AG09309 (cell line): ENCODE measurements at regions not wholly inside any gene's neighbourhood (a gene's known extent, or its start where the extent isn't known, plus 50 kb on each side); places are given as distances from the start of the nearest gene placed in this dataset.

ENCODE experiments used
- DNase-seq: peaks from one replicate; pipeline ENCODE4 v3.0.0-alpha.2; 2010; ENCODE audit warnings: low read depth
- H3K4me3 ChIP-seq: 2 replicates; pipeline ENCODE4 v1.5.1; 2011; ENCODE audit warnings: mild to moderate bottlenecking, low read depth, low read length, moderate library complexity; ENCODE audit not compliant: control insufficient read depth
- TF ChIP-seq, protein P1 (sequence below): IDR thresholded peaks from 2 replicates; pipeline ENCODE4 v1.5.1; 2011; ENCODE audit warnings: mild to moderate bottlenecking, low read depth, low read length, inconsistent platforms; ENCODE audit not compliant: insufficient read depth, control insufficient read depth; ENCODE audit errors: missing control alignments

DNA sequence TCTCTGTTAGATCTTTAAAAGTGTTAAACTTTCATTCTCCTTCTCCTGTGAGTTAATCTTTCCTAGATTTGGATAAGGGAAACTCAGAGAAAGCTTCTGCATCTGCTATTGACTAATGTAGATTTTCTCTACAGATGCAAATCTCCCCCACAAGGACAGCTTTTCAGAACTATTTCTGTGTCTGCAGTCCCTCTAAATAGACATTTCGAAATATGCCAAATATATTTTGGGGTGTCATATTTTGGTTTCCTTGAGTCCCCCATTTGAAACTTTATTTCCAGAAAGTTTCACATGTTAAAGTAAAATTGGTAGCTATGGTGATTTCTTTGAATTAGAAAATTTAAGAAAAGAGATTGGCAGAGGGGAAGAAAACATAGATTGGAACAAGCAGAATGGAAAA is 852.3 kb upstream of the ALCAM start:
- TF ChIP-seq, protein P1, sequence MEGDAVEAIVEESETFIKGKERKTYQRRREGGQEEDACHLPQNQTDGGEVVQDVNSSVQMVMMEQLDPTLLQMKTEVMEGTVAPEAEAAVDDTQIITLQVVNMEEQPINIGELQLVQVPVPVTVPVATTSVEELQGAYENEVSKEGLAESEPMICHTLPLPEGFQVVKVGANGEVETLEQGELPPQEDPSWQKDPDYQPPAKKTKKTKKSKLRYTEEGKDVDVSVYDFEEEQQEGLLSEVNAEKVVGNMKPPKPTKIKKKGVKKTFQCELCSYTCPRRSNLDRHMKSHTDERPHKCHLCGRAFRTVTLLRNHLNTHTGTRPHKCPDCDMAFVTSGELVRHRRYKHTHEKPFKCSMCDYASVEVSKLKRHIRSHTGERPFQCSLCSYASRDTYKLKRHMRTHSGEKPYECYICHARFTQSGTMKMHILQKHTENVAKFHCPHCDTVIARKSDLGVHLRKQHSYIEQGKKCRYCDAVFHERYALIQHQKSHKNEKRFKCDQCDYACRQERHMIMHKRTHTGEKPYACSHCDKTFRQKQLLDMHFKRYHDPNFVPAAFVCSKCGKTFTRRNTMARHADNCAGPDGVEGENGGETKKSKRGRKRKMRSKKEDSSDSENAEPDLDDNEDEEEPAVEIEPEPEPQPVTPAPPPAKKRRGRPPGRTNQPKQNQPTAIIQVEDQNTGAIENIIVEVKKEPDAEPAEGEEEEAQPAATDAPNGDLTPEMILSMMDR, result no peak
- DNase-seq, result no peak
- H3K4me3 ChIP-seq, result no peak overlapping the region

DNA sequence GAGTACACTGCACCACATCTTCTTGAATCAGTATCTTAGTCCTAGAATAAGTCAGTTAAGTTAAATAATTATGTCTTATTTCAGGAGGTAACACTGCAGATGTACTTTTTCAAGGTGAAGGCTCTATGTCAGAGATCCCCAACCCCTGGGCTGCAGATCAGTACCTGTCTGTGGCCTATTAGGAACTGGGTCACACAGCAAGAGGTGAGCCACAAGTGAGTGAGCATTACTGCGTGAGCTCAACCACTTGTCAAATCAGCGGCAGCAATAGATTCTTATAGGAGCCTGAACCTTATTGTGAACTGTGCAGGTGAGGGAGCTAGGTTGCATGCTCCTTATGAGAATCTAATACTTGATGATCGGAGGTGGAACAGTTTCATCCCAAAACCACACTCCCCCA is 851.9 kb upstream of the ALCAM start:
- H3K4me3 ChIP-seq, result no peak overlapping the region
- TF ChIP-seq, protein P1, result no peak
- no peak for DNase-seq

DNA sequence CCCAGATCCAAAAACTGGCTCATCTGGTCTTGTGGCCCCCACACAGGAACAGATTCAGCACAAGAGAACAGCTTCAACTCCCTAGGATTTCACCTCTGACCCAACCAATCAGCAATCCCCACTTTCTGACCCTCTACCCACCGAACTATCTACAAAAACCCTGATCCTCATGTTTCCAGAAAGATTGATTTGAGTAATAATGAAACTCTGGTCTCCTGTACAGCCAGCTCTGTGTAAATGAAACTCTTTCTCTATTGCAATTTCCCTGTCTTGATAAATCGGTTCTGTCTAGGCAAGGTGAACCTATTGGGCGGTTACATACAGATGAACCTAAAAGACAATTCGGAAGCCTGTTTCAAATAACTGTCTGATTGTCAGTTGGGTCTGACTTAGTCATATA is 847.6 kb upstream of the ALCAM start:
- no peak overlapping the region for H3K4me3 ChIP-seq

DNA sequence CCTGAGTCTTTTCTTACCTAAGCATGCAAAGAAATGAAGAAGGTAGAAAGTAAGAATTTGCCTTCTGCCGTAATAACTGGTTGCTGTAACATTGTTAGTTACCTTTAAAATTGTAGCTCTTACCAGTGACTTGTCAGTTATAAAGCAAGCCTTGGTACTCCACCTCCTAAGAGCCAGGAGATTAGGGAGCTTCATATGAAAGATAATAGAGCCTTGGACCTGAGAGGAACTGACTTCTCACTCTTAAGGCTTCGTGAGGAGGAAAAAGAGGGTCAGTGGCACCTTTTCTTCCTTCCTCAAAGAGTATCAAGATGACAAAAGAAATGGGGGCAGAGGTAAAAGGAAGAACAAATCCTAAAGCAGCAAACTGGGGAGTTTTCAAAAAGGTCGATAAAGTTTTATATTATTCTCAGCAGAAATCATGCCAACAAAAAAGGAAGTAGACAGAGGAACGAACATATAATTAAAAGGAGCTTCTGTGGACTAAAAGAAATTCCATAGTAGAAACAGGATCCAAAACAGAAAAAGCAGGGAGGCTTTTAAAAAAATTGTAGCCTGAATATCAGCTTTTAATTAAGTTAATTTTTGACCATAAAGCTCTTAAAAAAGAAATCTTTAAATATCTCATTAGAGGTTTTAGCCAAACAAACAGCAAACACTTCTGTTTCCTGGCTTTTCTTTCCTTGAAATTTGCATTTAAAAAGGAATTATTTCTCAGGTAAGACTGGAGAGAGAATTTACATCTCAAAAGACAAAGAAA is 847.1 kb upstream of the ALCAM start:
- H3K4me3 ChIP-seq, result no peak overlapping the region
- DNase-seq, result no peak
- TF ChIP-seq, protein P1, result no peak

More for the DNA sequence above, 847.6 kb upstream of the ALCAM start:
- no peak for DNase-seq
- TF ChIP-seq, protein P1, result no peak

DNA sequence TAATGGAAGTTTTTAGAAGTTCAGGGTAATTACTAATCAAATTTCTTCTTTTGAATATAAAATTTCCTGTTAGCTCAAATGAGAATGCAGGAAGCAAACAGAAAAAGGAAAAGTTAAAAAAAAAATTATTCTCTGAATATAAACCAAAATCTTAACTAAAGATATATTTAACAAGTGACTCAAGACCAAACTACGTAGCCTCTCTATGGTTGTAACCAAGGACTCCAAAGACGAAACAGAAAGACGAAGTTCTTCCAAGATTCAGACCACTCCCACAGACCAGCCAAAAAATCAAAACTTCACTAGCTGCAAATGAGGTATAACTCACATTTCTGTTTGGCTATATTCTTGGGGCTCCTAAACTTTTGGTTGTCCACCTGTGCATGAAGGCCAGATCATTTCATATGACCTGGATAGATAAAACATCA is 846.5 kb upstream of the ALCAM start:
- TF ChIP-seq, protein P1, result no peak
- no peak overlapping the region for H3K4me3 ChIP-seq

DNA sequence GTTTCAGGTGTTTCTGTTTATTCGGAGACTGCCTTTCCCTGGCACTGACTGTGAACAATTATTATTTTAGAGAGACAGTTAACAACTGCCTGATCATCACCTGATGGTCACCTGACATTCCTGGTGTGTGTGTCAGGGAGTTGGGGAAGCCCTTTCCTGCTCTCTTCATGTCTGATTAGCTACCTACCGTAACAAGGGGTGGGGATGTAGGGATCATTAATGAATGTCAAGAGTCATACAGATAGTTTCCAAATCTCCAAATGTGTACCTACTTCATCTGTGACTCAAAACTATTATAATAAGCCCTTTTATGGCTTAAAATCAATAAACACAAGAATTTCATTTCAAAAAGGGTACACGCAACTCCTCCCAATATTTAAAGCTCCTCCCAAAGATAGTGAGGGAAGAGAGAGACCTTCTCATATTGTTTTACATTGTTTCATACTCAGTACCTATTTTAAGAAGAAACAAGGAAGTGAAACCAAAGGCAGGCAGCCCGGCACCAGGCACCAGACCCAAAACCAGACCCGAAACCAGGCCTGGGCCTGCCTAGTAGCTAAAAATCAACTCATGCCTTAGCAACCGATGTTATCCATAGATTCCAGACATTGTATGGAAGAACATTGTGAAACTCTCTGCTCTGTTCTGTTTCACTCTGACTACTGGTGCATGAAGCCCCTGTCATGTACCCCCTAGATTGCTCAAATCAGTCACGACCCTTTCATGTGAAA is 844.9 kb upstream of the ALCAM start:
- no peak overlapping the region for H3K4me3 ChIP-seq
- DNase-seq, result no peak
- TF ChIP-seq, protein P1, result no peak

More for the DNA sequence above, 846.5 kb upstream of the ALCAM start:
- no peak for DNase-seq

DNA sequence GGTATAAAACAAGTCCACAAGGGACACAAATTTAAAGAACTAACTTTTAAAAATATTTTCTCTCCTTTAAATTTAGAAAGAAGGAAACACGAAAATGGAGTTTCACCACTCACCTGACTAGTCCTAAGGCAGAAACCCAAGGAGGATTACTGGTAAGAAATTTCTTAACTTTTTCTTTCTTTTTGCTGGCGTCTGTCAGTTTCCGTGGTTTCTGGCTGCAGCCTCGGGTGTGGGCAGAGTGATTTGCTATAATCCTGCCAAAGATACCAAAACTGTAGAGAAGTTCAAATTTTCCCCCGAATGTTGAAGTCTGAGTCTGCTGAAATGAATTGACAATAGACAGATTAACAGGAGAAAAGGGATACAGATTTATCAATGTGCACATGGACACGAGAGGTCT is 843.6 kb upstream of the ALCAM start:
- no peak overlapping the region for H3K4me3 ChIP-seq
- TF ChIP-seq, protein P1, result no peak
- DNase-seq, result no peak
